ENCODE measurements at regions not wholly inside any gene's neighbourhood (a gene's known extent, or its start where the extent isn't known, plus 50 kb on each side); places are given as distances from the start of the nearest gene placed in this dataset.

GRCh38 chr4:152079543-152080293 is 318.9 kb upstream of the GATB start:
- TF ChIP-seq TSHZ2 (CRISPR knock-in tag; IDR thresholded peaks at IDR 0.05) (no peak), ZFP3 (CRISPR knock-in tag; IDR thresholded peaks at IDR 0.05) (no peak), ISL1 (CRISPR knock-in tag; IDR thresholded peaks at IDR 0.05) (no peak), SNAI2 (CRISPR knock-in tag; IDR thresholded peaks at IDR 0.05) (no peak), OSR1 (CRISPR knock-in tag; IDR thresholded peaks at IDR 0.05) (no peak), TOX (CRISPR knock-in tag; IDR thresholded peaks at IDR 0.05; ENCODE audit: borderline replicate concordance) (no peak), PPARA (CRISPR knock-in tag; IDR thresholded peaks at IDR 0.05; ENCODE audit: borderline replicate concordance) (no peak)
- ATAC-seq: no peak

- ATAC-seq: no peak
- TF ChIP-seq GLIS3 (CRISPR knock-in tag; IDR thresholded peaks at IDR 0.05) (no peak), TSHZ2 (CRISPR knock-in tag; IDR thresholded peaks at IDR 0.05) (no peak), PPARA (CRISPR knock-in tag; IDR thresholded peaks at IDR 0.05; ENCODE audit: borderline replicate concordance) (no peak), CSDC2 (CRISPR knock-in tag; IDR thresholded peaks at IDR 0.05) (no peak), TOX (CRISPR knock-in tag; IDR thresholded peaks at IDR 0.05; ENCODE audit: borderline replicate concordance) (no peak), ZC3H10 (CRISPR knock-in tag; IDR thresholded peaks at IDR 0.05) (no peak), ESRRG (CRISPR knock-in tag; IDR thresholded peaks at IDR 0.05) (no peak), PATZ1 (CRISPR knock-in tag; IDR thresholded peaks at IDR 0.05; ENCODE audit: borderline replicate concordance) (no peak), CREB5 (CRISPR knock-in tag; IDR thresholded peaks at IDR 0.05; ENCODE audit: low read depth) (no peak), BACH2 (CRISPR knock-in tag; IDR thresholded peaks at IDR 0.05; ENCODE audit: borderline replicate concordance) (no peak), ZNF565 (CRISPR knock-in tag; conservative IDR thresholded peaks at IDR 0.05; ENCODE audit: low read depth) (no peak), OSR1 (CRISPR knock-in tag; IDR thresholded peaks at IDR 0.05) (no peak), CSRNP3 (CRISPR knock-in tag; IDR thresholded peaks at IDR 0.05) (no peak), ZFP30 (CRISPR knock-in tag; IDR thresholded peaks at IDR 0.05) (no peak), RARB (CRISPR knock-in tag; IDR thresholded peaks at IDR 0.05) (no peak), ARNTL (CRISPR knock-in tag; IDR thresholded peaks at IDR 0.05; ENCODE audit: borderline replicate concordance, low read depth) (no peak), ZNF8 (CRISPR knock-in tag; IDR thresholded peaks at IDR 0.05) (no peak), ZNF70 (CRISPR knock-in tag; IDR thresholded peaks at IDR 0.05) (no peak), TCF4 (CRISPR knock-in tag; IDR thresholded peaks at IDR 0.05; ENCODE audit: borderline replicate concordance) (no peak)
These were observed 318.3 kb upstream of the GATB start for GRCh38 chr4:152079079-152079478.
